ENCODE measurements at regions not wholly inside any gene's neighbourhood (a gene's known extent, or its start where the extent isn't known, plus 50 kb on each side); places are given as distances from the start of the nearest gene placed in this dataset.

DNA sequence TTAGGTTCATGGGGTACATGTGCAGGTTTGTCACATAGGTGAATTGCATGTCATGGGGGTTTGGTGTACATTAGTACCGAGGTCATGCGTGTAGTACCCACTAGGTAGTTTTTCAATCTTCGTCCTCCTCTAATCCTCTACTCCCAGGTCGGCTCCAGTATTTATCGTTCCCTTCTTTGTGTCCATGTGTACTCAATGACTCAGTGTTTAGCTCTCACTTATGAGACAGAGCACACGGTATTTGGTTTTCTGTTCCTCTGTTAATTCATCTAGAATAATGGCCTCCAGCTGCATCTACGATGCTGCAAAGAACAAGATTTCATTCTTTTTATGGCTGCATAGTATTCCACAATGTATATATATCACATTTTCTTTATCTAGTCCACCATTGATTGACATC lies 850.9 kb upstream of the MDGA2 start:
- Mint-ChIP-seq H3K27ac (no peak overlapping the region), H3K4me1 (no peaks in the 10 kb centered on the region), H3K27me3 (no peaks in the 10 kb centered on the region), H3K9me3 (ENCODE audit: insufficient read depth) (no peaks in the 10 kb centered on the region), H3K4me3 (no peak overlapping the region)
- H3K9me3 ChIP-seq (ENCODE audit: control extremely low read depth in 1 of 3, control insufficient read depth in 2 of 3, insufficient read depth in 1 of 3, low read length in 2 of 3) = no peaks in the 10 kb centered on the region
- H2AFZ ChIP-seq (ENCODE audit: insufficient read depth, low read depth, low read length, poor library complexity, severe bottlenecking) = no peak overlapping the region
- H3K79me2 ChIP-seq (ENCODE audit: control insufficient read depth, insufficient read depth, low read length) = no peaks in the 10 kb centered on the region
- no peak overlapping the region for H3K27ac ChIP-seq (ENCODE audit: low read length in 2 of 2)
- H4K20me1 ChIP-seq (ENCODE audit: control insufficient read depth, insufficient read depth, low read length, poor library complexity, severe bottlenecking) = no peaks in the 10 kb centered on the region
- no peak overlapping the region for H3K4me2 ChIP-seq (replicated peaks; ENCODE audit: low read depth, low read length, poor library complexity, severe bottlenecking)
- no peaks in the 10 kb centered on the region for H3K4me1 ChIP-seq (ENCODE audit: control insufficient read depth in 2 of 2, insufficient read depth in 2 of 2, low read length in 2 of 2)
- WGBS (ENCODE audit: insufficient coverage) = no CpG with 5 or more reads among the region's 7 CpGs
- no peak overlapping the region for H3K9ac ChIP-seq (ENCODE audit: low read length)
- intact Hi-C loops (cut with micrococcal nuclease) = no loop called here
- no peak overlapping the region for H3K4me3 ChIP-seq (ENCODE audit: control extremely low read depth in 1 of 5, extremely low read depth in 1 of 5, insufficient read depth in 1 of 5, low read depth in 2 of 5, low read length in 4 of 5)
- TF ChIP-seq EZH2 (IDR thresholded peaks at IDR 0.05; ENCODE audit: borderline replicate concordance, insufficient read depth, low read depth, low read length, poor library complexity, severe bottlenecking) = no peak
- TF ChIP-seq, protein P1, sequence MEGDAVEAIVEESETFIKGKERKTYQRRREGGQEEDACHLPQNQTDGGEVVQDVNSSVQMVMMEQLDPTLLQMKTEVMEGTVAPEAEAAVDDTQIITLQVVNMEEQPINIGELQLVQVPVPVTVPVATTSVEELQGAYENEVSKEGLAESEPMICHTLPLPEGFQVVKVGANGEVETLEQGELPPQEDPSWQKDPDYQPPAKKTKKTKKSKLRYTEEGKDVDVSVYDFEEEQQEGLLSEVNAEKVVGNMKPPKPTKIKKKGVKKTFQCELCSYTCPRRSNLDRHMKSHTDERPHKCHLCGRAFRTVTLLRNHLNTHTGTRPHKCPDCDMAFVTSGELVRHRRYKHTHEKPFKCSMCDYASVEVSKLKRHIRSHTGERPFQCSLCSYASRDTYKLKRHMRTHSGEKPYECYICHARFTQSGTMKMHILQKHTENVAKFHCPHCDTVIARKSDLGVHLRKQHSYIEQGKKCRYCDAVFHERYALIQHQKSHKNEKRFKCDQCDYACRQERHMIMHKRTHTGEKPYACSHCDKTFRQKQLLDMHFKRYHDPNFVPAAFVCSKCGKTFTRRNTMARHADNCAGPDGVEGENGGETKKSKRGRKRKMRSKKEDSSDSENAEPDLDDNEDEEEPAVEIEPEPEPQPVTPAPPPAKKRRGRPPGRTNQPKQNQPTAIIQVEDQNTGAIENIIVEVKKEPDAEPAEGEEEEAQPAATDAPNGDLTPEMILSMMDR (IDR thresholded peaks at IDR 0.05) = no peak
- DNase-seq (no peak), ATAC-seq (ENCODE audit: low read depth) (no peak)
- ChIA-PET CTCF (no interaction called here), POLR2A (no interaction called here)
- no peaks in the 10 kb centered on the region for H3K27me3 ChIP-seq (replicated peaks in 1 of 4; ENCODE audit: control extremely low read depth in 1 of 4, control insufficient read depth in 3 of 4, insufficient read depth in 4 of 4, low read length in 3 of 4)
- H3K36me3 ChIP-seq (replicated peaks in 1 of 2; ENCODE audit: control extremely low read depth in 1 of 2, control insufficient read depth in 1 of 2, extremely low read depth in 1 of 2, insufficient read depth in 2 of 2, low read length in 1 of 2) = no peaks in the 10 kb centered on the region

DNA sequence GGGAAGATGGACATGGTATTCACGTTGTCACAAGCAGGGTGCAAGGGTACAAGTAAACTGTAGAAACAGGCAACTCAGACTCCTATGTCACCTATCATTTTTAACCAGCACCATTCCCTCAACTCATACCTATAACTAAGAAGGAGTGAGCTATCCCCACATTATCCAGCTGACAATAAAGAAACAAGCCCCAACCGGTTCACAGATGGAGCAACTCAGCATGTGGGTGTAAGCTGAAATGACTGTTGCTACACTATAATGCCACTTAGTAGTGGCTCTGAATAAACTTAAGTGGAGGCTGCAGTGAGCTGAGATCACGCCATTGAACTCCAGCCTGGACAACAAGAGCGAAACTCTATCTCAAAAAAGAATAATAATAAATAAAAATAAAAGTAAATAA lies 829.5 kb upstream of the MDGA2 start:
- Histone ChIP-seq H3K4me3 (ENCODE audit: control extremely low read depth in 1 of 5, extremely low read depth in 1 of 5, insufficient read depth in 1 of 5, low read depth in 2 of 5, low read length in 4 of 5) (no peak overlapping the region), H3K4me1 (ENCODE audit: control insufficient read depth in 2 of 2, insufficient read depth in 2 of 2, low read length in 2 of 2) (no peaks in the 10 kb centered on the region), H3K9ac (ENCODE audit: low read length) (no peak overlapping the region), H3K27ac (ENCODE audit: low read length in 2 of 2) (no peak overlapping the region), H2AFZ (ENCODE audit: insufficient read depth, low read depth, low read length, poor library complexity, severe bottlenecking) (no peak overlapping the region), H3K27me3 (replicated peaks in 1 of 4; ENCODE audit: control extremely low read depth in 1 of 4, control insufficient read depth in 3 of 4, insufficient read depth in 4 of 4, low read length in 3 of 4) (no peaks in the 10 kb centered on the region), H4K20me1 (ENCODE audit: control insufficient read depth, insufficient read depth, low read length, poor library complexity, severe bottlenecking) (no peaks in the 10 kb centered on the region), H3K9me3 (ENCODE audit: control extremely low read depth in 1 of 3, control insufficient read depth in 2 of 3, insufficient read depth in 1 of 3, low read length in 2 of 3) (no peaks in the 10 kb centered on the region), H3K79me2 (ENCODE audit: control insufficient read depth, insufficient read depth, low read length) (no peaks in the 10 kb centered on the region), H3K36me3 (replicated peaks in 1 of 2; ENCODE audit: control extremely low read depth in 1 of 2, control insufficient read depth in 1 of 2, extremely low read depth in 1 of 2, insufficient read depth in 2 of 2, low read length in 1 of 2) (no peaks in the 10 kb centered on the region), H3K4me2 (replicated peaks; ENCODE audit: low read depth, low read length, poor library complexity, severe bottlenecking) (no peak overlapping the region)
- 80% methylated on average over 1 of the region's 4 CpGs for WGBS (ENCODE audit: insufficient coverage)
- no peaks in the 10 kb centered on the region for H3K9me3 Mint-ChIP-seq (ENCODE audit: insufficient read depth)
- TF ChIP-seq, protein P1 (IDR thresholded peaks at IDR 0.05) = no peak
- no peak for TF ChIP-seq EZH2 (IDR thresholded peaks at IDR 0.05; ENCODE audit: borderline replicate concordance, insufficient read depth, low read depth, low read length, poor library complexity, severe bottlenecking)
- intact Hi-C loops (cut with micrococcal nuclease) = no loop called here
- no peaks in the 10 kb centered on the region for H3K27me3 Mint-ChIP-seq
- H3K4me3 Mint-ChIP-seq = no peak overlapping the region
- ChIA-PET POLR2A (no interaction called here), CTCF (no interaction called here)
- H3K4me1 Mint-ChIP-seq = no peaks in the 10 kb centered on the region
- ATAC-seq (ENCODE audit: low read depth) (no peak), DNase-seq (no peak)
- no peak overlapping the region for H3K27ac Mint-ChIP-seq
